ENCODE measurements at regions not wholly inside any gene's neighbourhood (a gene's known extent, or its start where the extent isn't known, plus 50 kb on each side); places are given as distances from the start of the nearest gene placed in this dataset.

DNA sequence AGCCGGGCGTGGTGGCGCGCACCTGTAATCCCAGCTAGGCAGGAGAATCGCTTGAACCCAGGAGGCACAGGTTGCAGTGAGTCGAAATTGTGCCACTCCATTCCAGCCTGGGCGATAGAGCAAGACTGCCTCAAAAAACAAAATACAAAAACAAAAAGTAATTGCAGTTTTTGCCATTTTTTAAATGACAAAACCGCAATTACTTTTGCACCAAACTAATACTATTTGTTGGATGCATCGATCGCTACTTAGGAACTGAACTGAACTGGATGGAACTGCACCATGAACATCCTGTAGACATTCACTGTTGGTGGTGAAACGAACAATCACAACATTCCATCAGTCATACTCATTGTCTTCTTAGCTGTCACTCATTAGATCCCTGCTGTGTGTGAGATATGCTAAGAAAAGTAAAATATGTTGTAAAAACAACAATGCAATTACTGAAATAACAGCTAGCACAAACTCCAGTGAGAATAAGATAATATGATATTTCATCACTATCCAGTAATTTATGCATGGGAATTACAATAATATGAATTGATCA, 341.2 kb downstream of the ACTR3B start:
- TF ChIP-seq, protein P1, sequence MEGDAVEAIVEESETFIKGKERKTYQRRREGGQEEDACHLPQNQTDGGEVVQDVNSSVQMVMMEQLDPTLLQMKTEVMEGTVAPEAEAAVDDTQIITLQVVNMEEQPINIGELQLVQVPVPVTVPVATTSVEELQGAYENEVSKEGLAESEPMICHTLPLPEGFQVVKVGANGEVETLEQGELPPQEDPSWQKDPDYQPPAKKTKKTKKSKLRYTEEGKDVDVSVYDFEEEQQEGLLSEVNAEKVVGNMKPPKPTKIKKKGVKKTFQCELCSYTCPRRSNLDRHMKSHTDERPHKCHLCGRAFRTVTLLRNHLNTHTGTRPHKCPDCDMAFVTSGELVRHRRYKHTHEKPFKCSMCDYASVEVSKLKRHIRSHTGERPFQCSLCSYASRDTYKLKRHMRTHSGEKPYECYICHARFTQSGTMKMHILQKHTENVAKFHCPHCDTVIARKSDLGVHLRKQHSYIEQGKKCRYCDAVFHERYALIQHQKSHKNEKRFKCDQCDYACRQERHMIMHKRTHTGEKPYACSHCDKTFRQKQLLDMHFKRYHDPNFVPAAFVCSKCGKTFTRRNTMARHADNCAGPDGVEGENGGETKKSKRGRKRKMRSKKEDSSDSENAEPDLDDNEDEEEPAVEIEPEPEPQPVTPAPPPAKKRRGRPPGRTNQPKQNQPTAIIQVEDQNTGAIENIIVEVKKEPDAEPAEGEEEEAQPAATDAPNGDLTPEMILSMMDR (IDR thresholded peaks at IDR 0.05 in 8 of 11, conservative IDR thresholded peaks at IDR 0.05 in 3 of 11) = no peak
- TF ChIP-seq POLR2A (IDR thresholded peaks at IDR 0.05) (no peak), POLR2AphosphoS5 (IDR thresholded peaks at IDR 0.05) (no peak)

Measured in spleen (tissue), 7 donors.